ENCODE measurements at regions not wholly inside any gene's neighbourhood (a gene's known extent, or its start where the extent isn't known, plus 50 kb on each side); places are given as distances from the start of the nearest gene placed in this dataset.

DNA sequence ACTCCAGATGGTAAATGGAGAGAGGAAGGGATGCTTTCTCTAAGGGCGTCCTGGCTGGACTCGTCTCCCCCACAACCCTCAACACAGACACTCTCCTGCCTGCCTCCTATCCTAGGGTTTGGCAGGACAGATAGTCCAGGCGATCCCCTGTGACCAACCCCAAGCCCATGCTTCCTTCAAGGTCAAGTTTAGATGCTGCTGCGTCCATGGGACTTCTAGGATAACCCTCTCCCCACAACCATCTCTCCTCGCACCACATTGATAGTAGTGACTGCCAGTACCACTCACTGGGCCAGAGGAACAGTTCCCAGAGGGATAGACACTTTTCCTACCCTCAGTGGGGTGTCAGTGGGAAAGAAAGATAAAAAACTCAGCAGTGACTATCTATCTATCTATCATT, 166.0 kb downstream of the ABHD5 start:
- no peak for TF ChIP-seq POLR2A (IDR thresholded peaks at IDR 0.05)
- TF ChIP-seq, protein P1, sequence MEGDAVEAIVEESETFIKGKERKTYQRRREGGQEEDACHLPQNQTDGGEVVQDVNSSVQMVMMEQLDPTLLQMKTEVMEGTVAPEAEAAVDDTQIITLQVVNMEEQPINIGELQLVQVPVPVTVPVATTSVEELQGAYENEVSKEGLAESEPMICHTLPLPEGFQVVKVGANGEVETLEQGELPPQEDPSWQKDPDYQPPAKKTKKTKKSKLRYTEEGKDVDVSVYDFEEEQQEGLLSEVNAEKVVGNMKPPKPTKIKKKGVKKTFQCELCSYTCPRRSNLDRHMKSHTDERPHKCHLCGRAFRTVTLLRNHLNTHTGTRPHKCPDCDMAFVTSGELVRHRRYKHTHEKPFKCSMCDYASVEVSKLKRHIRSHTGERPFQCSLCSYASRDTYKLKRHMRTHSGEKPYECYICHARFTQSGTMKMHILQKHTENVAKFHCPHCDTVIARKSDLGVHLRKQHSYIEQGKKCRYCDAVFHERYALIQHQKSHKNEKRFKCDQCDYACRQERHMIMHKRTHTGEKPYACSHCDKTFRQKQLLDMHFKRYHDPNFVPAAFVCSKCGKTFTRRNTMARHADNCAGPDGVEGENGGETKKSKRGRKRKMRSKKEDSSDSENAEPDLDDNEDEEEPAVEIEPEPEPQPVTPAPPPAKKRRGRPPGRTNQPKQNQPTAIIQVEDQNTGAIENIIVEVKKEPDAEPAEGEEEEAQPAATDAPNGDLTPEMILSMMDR (IDR thresholded peaks at IDR 0.05): no peak

Measured in vagina (tissue), 2 donors.